Daoy (cell line): ENCODE measurements at regions not wholly inside any gene's neighbourhood (a gene's known extent, or its start where the extent isn't known, plus 50 kb on each side); places are given as distances from the start of the nearest gene placed in this dataset.

Source experiments
- DNase-seq: peaks from one replicate; pipeline ENCODE4 v3.0.0-alpha.2; 2015; ENCODE audit warnings: low read depth

DNA sequence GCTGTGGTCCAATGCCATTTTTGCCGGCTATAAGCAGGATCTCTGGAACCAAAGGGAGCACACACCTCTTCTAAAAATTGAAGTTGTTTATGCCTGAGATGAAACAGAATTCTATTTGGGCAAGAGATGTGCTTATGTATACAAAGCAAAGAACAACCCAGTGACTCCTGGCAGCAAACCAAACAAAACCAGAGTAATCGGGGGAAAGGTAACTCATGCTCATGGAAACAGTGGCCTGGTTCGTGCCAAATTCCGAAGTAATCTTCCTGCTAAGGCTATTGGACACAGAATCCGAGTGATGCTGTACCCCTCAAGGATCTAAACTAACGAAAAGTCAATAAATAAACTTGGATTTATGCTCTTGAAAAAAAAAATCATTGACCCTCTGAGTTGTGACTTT, 178.7 kb downstream of the CEMIP2 start:
- DNase-seq = peak; percentile 53

DNA sequence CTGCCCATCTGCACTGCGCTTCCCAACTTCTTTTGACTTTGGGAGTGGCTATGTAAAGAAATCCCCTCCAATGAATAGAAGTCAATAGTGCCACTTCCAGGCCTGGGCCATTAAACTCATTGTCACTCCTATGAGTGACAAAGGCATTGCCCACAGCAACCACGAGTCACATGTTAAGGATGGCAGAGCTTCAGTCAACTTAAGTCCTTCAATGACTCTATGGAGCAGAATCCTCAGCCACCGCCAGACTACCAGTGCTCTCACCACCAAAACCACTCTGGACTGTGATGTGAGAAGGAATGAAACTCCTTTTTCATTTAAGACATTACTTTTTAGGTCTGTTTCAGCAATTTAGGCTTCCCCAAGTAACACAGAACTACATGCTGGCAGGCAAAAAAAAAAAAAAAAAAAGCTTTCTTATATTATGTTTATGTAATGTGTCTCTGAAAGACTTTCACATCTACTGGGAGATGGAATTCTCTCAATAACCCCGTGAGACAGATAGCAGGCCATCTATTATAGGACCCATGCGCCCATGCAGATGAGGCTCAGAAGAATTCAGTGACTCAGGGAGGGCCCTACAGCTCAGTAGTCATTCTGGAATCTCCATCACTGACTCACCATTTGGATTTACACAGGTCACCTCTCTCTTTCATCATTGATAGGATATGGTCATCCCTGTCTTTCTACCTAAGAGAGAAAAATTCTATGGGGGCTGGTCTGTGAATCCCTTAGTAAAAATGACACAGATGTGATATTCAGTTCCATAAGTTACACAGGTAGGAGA, 180.5 kb downstream of the CEMIP2 start:
- DNase-seq = peak; percentile 67

DNA sequence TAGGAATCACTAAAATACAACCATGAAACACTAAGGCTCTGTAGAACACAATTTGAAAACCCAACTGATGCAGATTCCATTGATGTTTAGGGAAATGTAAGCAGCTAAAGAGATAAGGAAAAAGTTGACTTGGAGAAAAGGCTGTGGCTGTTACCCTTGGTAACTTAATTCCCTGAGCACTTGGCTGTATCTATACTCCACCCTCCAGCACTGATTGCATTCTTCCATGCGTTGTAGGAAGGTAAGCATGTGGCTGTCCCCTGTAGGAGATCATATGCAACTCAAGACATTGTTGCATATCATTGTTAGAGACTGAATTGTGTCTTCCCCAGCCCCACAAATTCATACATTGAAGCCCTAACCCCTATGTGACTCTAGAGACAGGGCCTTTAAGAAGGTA, 184.5 kb downstream of the CEMIP2 start:
- DNase-seq = no peak

DNA sequence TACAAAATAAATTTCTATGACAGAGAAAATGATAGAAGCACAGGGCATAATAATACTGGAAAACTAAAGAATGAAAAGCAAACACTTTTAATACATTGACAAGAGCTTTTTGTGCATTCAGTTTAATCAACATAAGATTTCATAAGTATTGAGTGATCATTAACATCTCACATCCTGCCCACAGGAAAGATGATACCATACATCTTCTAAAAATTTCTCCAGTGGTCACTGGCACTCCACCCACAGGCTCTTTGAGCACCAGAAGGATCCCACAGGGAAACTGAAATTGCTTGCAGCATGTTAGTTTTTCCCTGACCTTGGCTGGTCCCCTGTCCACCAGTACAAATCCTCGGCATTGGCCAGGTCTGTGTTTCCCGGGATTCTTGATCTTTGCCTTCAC, 186.0 kb downstream of the CEMIP2 start:
- no peak for DNase-seq

DNA sequence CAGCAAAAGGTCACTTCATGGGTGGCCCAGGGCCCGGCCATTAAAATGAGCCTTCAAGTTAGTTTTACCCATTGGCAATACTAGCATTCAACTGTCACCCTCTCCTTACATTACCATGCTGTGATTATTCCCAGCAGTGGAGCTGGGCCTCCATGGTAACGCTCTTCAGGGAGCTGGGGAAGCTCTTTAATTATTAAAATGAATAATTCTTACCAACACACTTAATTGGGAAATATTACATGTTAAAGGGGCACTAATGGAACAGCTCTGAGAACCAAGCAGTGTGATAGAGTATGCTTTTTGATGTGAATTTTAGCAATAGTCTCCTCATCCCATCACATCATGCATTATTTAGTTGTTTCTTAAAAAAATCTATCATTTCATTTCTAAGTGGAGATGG, 187.2 kb downstream of the CEMIP2 start:
- no peak for DNase-seq

DNA sequence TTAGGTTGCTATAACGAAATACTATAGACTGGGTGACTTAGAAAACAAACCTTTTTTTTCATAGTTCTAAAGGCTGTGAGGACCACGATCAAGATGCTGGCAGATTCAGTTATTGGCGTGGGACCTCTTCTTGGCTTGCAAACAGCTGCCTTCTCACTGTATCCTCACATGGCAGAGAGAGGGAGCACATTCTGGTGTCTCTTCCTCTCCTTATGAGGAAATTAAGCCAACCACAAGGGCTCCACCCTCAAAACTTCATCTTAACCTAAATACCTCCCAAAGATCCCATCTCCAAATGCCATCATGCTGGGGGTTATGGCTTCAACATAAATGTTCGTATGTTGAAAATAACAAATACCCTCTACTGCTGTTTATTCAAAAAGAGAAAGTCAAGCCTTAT, 197.1 kb downstream of the CEMIP2 start:
- no peak for DNase-seq

DNA sequence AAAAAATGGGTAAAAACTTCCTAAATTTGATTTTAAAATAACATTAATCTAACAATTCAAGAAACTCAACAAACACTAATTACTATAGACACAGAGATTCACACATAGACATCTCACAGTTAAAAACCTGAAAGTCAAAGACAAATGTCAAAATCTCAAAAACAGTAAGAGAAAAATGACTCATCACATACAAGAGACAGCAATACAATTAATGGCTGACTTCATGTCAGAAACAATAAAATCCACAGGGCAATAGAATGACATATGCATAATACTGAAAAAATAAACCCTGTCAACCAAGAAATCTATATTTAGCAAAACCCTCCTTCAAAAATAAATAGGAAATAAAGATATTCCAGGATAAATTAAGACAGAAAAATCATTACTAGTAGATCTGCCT, 200.4 kb downstream of the CEMIP2 start:
- no peak for DNase-seq

DNA sequence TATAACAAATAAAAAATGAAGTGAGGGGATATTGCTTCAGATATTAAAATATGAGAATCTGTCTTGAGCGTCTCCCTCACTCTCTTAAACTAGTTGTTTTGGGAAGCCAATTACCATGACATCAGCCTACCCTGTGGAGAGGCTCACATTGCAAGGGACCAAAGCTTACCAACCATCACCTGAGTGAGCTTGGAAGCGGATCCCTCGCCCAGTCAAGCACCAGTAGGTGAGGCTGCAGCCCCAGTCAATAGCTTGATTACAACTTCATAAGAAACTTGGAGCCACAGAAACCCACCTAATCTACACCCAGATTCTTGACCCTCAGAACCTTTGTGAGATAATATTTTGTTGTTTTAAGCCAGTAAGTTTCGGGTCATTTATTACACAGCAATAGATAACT, 206.2 kb downstream of the CEMIP2 start:
- DNase-seq = no peak

DNA sequence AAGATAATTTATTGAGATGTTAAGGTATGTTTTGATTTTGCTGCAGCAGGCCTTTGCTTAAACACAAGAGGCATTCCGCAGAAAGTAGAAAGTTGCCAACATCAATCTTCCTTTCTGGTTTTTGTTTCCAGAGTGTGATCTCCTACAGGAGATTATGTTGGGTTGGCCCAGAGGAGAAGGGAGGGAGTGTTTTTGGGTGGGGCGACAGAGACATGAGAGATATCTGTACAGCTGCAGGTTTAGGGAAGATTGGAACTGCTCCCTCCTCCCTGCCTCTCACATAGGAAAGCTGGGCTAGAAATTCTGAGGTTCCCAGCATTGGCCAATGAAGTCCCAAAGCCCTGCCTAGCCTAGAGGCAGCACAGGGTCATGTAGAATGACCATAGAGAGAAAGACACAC, 211.0 kb downstream of the CEMIP2 start:
- DNase-seq = no peak

DNA sequence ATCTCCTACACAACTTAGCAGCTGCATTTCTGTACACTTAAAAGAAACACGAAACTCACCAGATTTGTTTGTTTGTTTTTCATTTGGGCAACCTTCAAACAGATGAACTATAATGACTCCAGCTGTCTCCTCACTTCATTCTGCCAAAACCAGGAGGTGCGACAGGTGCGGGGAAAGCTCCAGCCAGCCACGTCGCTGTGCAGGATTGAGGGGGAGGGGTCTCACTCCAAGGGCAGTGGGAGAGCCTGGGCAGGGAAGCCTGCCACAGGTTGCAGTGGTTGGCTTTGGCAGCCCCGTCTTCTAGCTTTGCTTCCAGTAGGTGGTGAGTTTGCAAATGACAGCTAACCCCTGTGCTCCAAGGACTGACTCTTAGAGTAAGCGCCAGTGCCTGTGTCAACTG, 215.8 kb downstream of the CEMIP2 start:
- DNase-seq = no peak

DNA sequence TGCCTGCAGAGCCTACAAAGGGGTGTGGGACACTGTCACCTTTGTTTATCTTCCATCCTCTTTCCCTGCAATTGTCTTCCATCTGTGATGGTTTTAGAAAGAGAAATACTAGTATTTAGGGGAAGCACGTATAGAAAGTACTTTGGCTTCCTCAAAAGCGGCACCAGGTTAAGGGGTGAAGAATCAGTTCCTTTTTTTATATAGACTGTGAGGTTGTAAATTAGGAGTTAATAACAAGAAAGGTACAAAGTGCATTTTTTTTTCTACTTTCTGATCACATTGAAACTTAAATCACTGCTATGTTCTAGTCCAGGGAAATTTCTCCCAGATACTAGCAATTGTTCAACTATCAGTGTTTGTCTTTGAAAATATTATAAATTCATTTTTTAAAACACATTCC, 219.3 kb downstream of the CEMIP2 start:
- no peak for DNase-seq

DNA sequence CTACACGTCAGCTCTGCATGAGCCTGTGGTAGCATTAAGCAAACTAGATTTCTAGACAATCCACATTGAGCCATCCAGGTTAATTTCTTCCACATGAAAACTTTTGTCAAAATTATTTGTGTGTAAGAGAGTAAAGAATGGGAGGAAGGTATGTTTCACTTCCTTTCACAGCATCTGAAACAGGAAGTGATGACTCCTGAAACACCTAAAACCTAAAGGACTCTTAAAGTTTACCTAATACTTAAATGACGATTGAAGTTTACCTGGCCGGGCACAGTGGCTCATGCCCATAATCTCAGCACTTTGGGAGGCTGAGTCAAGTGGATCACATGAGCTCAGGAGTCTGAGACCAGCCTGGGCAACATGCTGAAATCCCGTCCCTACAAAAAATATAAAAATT, 223.8 kb downstream of the CEMIP2 start:
- no peak for DNase-seq

DNA sequence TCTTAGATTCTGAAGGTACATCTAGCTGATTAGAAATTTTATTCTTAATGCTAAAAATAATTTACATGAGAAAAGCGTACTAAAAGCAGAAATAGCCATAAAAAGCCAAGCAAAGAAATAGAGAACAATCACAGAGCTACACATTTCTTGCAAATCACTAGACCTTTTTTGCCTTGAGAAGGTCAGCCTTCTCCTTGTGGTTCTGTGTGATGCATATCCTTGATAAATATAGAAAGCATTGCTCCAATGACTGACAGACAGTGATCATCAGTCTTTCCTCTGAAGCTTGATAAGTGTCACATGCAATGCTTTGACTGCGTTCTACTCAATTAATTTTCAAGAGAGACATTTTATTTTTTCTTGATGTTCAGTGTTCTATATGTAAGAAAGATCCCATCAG, 226.9 kb downstream of the CEMIP2 start:
- no peak for DNase-seq

DNA sequence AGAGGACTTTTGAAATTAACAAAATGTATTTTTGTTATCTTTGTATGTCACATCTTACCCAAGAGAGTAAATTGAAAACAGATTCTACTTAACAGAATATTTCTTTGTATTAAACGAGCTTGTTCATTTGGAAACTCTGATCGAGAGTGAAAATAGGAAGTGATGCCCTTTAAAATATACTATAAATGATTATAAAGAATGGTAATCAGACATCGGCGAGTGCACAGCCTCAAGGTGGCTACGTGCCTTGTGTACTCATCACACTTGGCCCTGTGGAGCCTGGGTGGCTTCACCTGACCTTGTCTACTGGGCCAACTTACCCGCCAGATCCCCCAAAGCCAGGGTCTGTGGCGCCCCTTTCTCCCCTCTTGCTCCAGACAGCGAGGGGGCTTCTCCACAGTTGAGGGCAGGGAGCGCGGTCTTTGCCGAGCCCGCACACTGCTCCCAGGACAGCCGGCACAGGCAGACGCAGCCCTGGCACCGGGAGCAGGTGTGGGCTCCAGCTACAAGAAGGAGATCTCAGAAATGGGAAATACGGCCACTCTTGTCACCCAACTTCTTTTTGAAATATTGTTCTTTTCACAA, 243.2 kb downstream of the CEMIP2 start:
- no peak for DNase-seq

DNA sequence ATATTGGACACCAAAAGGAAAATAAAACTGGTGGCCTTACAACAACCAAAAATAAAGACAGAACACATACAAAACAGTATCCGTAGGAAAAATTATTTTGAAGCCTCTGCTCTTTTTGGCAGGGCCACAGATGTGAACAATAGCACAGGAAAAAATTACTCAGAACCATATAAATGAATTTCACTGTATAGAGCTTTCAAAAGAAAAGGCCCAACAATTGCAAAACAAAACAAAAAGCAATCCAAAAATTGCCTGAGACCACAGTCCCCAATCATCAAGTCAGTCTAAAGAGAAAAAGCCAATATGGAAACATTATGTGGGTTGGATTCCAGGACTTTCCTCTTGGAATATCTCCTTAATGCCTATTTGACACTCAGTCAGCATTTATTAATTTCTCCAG, 243.8 kb downstream of the CEMIP2 start:
- no peak for DNase-seq

DNA sequence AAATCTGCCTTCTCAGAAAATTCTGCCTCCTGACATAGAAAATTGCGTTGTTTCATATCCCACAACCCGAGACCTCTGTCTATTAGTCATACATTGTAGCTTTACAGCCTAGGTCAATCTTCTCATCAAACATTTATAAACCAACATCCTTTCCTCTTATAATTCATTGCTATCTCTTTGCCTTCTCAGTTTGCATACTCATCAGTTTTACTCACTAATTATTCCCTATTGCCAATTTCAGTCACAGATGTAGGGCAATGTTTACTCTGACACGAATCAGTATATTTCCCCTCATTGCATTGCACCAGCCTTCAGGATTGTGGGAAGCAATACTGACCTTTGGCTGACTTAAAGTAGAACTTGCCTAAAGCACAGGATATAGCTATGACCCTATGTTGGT, 247.2 kb downstream of the CEMIP2 start:
- no peak for DNase-seq

DNA sequence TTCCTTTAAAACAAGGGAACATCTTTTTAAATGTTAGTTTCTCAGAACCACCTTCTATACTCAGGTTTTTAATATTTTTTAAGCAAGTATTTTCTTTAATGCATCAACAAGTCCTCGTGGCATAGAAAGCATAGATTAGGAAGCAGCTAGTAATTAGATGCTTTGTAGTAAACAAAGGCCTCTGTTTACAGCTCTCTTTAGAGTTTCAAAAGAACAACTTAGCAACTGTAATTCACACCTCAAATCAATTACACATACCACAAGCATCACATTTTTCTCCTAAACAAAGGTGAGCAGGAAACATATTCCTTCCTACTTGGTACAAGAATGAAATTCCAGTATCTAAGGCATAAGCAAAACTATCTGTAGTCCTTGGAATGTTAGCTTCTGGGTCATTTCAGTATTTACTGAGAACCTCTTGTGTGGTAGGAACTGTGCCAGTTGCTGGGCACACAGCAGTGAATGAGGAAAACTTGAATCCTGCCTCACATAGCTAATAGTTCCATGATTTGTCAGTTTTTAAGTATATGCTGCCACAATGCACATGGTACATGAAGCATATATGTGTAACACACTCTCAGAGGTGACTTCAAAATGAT, 249.1 kb downstream of the CEMIP2 start:
- no peak for DNase-seq

DNA sequence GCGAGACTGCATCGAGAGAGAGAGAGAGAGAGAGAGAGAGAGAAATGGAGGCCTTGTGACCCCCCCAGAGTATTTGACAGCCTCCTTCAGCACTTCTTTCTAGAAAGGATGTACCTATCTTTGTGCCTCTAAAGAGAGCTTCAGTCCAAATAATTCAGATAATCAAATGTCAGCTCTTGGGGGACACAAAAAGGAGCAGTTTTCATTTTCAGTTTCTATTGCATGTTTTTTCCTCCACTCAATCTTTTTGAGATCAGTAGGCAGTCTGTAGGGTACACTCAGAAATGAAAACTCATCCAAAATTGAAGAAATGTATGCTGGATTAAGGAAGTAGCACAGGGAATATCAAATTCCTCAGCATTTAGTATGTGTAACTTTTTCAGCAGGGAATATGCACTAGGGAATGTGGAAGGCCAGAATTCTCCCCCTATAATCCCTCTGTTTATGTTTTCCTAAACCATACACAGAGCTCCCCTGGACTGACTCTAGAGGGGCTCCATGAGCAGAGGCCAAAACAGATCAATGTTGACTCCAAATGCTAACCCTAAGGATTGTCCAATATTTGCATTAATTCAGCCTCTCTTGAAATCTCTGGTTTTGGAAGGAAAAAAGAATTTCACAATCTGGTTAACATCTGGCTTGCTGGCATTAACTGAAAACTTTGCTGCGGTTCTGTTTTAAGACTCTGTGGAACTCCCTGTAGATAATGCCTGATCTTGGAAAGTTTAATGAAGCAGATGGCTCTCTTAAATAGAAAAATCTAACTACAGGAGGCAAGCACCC, 250.1 kb downstream of the CEMIP2 start:
- DNase-seq = no peak

DNA sequence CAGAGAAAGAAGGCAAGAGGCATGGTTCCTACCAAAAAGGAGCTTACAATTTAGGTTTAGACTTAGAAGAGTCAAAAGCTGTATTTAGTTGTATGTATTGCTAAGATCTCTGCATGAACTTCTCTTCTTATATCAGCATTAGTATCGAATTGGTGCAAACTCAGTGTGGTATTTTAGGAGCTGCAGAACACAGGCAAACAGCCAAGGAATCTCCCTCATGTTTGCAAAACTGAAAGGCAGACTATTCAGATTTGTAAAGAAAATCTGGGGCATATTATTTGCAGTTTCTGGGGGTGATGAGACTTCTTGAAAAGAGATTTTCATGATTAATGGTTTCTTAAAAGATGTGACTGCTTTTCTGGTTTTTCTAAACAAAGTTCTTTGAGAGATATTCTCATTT, 252.7 kb downstream of the CEMIP2 start:
- no peak for DNase-seq

DNA sequence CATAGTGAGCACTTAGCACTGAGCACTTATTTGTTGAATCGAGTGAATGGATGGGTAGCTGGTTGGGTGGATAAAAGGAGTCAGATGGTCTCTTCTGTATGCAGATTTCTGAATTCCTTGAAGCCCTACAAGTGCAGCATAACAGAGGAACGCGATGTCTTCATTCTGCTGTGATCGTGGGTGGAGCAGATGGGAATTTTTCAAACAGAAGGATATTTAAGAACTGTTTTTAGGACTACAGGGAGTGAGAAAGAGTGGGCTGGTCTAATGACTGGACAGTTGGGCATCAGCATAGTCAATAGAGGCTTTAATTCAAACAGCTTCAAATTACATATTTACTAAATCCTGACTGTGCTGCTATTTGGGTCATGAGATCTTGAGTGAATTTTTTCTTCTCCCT, 253.2 kb downstream of the CEMIP2 start:
- DNase-seq = no peak

DNA sequence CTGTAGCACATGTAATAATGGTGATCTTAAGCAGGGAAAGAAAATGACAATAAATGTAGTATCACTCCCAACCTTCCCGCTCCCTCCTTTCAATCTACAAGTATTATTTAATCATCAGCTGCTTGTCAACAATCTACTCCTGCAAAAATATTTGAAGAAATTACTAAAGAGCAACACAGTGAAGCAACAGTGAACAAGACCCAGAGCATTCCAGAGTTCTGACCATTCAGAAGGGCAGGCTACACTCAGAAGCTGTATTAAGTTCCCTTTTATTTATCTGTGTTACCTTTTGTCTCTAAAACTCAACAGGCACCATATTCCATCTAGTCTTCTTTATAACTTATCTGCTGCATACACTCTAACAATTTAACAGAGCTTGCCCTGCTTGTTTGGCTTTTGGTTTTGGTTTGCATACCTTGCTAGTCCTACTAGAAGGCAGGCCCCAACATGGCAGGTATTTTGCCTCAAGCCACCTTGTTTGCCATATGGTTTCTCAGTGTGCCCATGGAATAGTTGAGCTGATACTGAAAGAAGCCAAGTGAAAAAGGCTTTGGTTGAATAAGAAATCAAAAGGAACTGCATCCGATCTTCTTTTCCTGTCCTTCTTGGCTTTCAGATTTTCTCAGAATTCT, 253.9 kb downstream of the CEMIP2 start:
- no peak for DNase-seq

DNA sequence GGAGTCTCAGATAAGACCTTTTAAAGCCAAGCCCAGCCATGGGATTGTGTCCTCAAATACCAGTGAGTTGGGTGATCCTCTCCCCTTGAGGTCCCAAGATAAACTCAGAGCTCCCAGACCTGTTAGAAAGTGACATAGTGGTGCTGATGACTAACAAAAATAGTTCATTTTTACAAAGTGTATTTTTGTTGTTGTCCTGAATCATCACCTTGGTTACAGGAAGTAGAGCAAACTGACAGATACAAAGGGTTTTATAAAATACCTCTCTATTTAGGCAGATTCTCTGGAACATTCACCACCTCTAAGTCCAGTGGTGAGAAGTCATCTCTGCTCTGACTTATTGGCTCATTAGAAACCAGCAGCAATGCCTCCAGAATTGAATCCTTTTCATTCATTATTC, 259.3 kb downstream of the CEMIP2 start:
- no peak for DNase-seq
